K562 (cell line): ENCODE measurements at regions not wholly inside any gene's neighbourhood (a gene's known extent, or its start where the extent isn't known, plus 50 kb on each side); places are given as distances from the start of the nearest gene placed in this dataset.

Experiments used
- ATAC-seq: fragments of 200-7000 bp; cut with Tn5 transposase; 3 replicates; pipeline ENCODE4 v1.9.1; 2020; ENCODE audit warnings: moderate library complexity
- BruUV-seq: library from RNA; stranded (reverse); fragments of 400-500 nt; replicated peaks from 2 replicates; lab custom pipeline; 2021; lab: Mats Ljungman, UMichigan
- CTCF ChIA-PET: fragments of 300-600 bp; formaldehyde crosslinking; extraction: SDS; loops from one replicate; lab custom pipeline; 2021; ENCODE audit warnings: low intra/inter-chr PET ratio; lab: Yijun Ruan, JAX
- POLR2A ChIA-PET: fragments of 300-600, 350-650 bp; sonication (Branson Sonifier 250); formaldehyde crosslinking; extraction: SDS; loops from one replicate; lab custom pipeline; 2021; ENCODE audit warnings: antibody characterized with exemption, inconsistent platforms; lab: Yijun Ruan, JAX
- DNase-seq, 4 experiments: peaks; one replicate each; pipeline versions ENCODE4 v3.0.0 to v3.0.0-alpha.2; 2011 to 2018; ENCODE audit warnings: low spot score in 3 of 4, mixed read lengths in 3 of 4; ENCODE audit errors: extremely low read depth in 1 of 4
- FAIRE-seq: peaks from 2 replicates; lab custom pipeline; 2011; peaks lifted over from hg19 to GRCh38; lab: Jason Lieb, UNC
- H2AFZ ChIP-seq: 2 replicates; pipeline ENCODE4 v1.6.0; 2011; ENCODE audit warnings: low read depth, low read length, control low read depth, inconsistent platforms
- H3K27ac ChIP-seq: fragments of 200-600 bp; 3 replicates; pipeline ENCODE4 v1.8.0; 2011; ENCODE audit warnings: low read depth, mild to moderate bottlenecking, control low read depth, inconsistent platforms, low read length, moderate library complexity, mixed read lengths; ENCODE audit errors: extremely low read depth
- H3K27me3 ChIP-seq, 2 experiments: fragments of 300-600 bp in 1 of 2; 2 replicates in 1 of 2; 3 replicates in 1 of 2; pipeline versions ENCODE4 v1.6.0 to v1.8.0; 2011; ENCODE audit warnings: inconsistent platforms in 2 of 2, low read length in 2 of 2, mild to moderate bottlenecking in 1 of 2, mixed read lengths in 1 of 2, moderate library complexity in 1 of 2; ENCODE audit not compliant: control insufficient read depth in 2 of 2, insufficient read depth in 2 of 2
- H3K36me3 ChIP-seq: fragments of 300-600 bp; 3 replicates; pipeline ENCODE4 v1.8.0; 2011; ENCODE audit warnings: mild to moderate bottlenecking, low read length, inconsistent platforms; ENCODE audit not compliant: control insufficient read depth, insufficient read depth
- H3K4me1 ChIP-seq, 2 experiments: fragments of 200-600 bp in 1 of 2; replicated peaks in 1 of 2; 2 replicates in 1 of 2; 3 replicates in 1 of 2; pipeline versions ENCODE4 v1.5.1 to v1.8.0; 2011; ENCODE audit warnings: inconsistent platforms in 2 of 2, low read length in 2 of 2, mild to moderate bottlenecking in 1 of 2, mixed read lengths in 1 of 2, moderate library complexity in 1 of 2; ENCODE audit not compliant: control insufficient read depth in 2 of 2, insufficient read depth in 2 of 2
- H3K4me2 ChIP-seq: 2 replicates; pipeline ENCODE4 v1.6.1; 2011; ENCODE audit warnings: low read length, control low read depth, inconsistent platforms, mixed read lengths; ENCODE audit not compliant: insufficient read depth
- H3K4me3 ChIP-seq: fragments of 200-600 bp; sonication (generic), shearing (Covaris generic); 2 replicates; pipeline ENCODE4 v1.5.1; 2016; ENCODE audit warnings: control low read depth, inconsistent platforms
- H3K79me2 ChIP-seq: fragments of 200-600 bp; 3 replicates; pipeline ENCODE4 v1.8.0; 2011; ENCODE audit warnings: low read length, inconsistent platforms; ENCODE audit not compliant: control insufficient read depth, insufficient read depth
- H3K9ac ChIP-seq, 2 experiments: 2 replicates each; pipeline versions ENCODE4 v1.6.0 to v1.6.1; 2011; ENCODE audit warnings: low read depth in 2 of 2, low read length in 2 of 2, control low read depth in 1 of 2, inconsistent platforms in 1 of 2, mild to moderate bottlenecking in 1 of 2, mixed read lengths in 1 of 2; ENCODE audit not compliant: insufficient read depth in 1 of 2
- H3K9me1 ChIP-seq: one replicate; pipeline ENCODE4 v1.6.0; 2011; ENCODE audit warnings: inconsistent platforms, mild to moderate bottlenecking, low read length, moderate library complexity; ENCODE audit not compliant: control insufficient read depth, insufficient read depth
- H3K9me3 ChIP-seq: replicated peaks from 2 replicates; pipeline ENCODE4 v1.5.1; 2011; ENCODE audit warnings: low read depth, low read length, inconsistent platforms; ENCODE audit not compliant: control insufficient read depth, insufficient read depth
- H4K20me1 ChIP-seq: replicated peaks from 2 replicates; pipeline ENCODE4 v1.6.1; 2011; ENCODE audit warnings: low read length, inconsistent platforms, mixed read lengths; ENCODE audit not compliant: control insufficient read depth, insufficient read depth
- CBX5 ChIP-seq: IDR thresholded peaks from 2 replicates; pipeline ENCODE4 v1.6.1; 2014; ENCODE audit warnings: low read depth, borderline replicate concordance
- CGGBP1 ChIP-seq: fragments of 250-450 bp; sonication (Bioruptor Pico); IDR thresholded peaks from 2 replicates; pipeline ENCODE4 v1.9.0; 2021; ENCODE audit warnings: mild to moderate bottlenecking
- CHD2 ChIP-seq: IDR thresholded peaks from 2 replicates; pipeline ENCODE4 v1.6.1; 2011; ENCODE audit warnings: low read depth, low read length
- FOXJ2 ChIP-seq: fragments of 200-800 bp; sonication (Bioruptor generic); IDR thresholded peaks from 2 replicates; pipeline ENCODE4 v1.6.1; 2016; ENCODE audit warnings: missing genetic modification characterization, missing compliant biosample characterization
- HDGF ChIP-seq: fragments of 450-650 bp; IDR thresholded peaks from 2 replicates; pipeline ENCODE4 v1.6.1; 2016
- HMG20A ChIP-seq: fragments of 450-650 bp; formaldehyde crosslinking; conservative IDR thresholded peaks from 2 replicates; pipeline ENCODE4 v1.4.0; 2020; ENCODE audit warnings: mild to moderate bottlenecking, mixed read lengths
- HMG20B ChIP-seq: fragments of 250-450 bp; sonication (Bioruptor Pico); IDR thresholded peaks from 2 replicates; pipeline ENCODE4 v1.5.0; 2021; ENCODE audit warnings: mild to moderate bottlenecking
- KDM2B ChIP-seq: fragments of 250-450 bp; sonication (Bioruptor Pico); IDR thresholded peaks from 2 replicates; pipeline ENCODE4 v1.8.0; 2021; ENCODE audit warnings: mild to moderate bottlenecking, moderate library complexity
- KLF10 ChIP-seq: fragments of 250-450 bp; sonication (Bioruptor Pico); IDR thresholded peaks from 2 replicates; pipeline ENCODE4 v1.6.1; 2021; ENCODE audit warnings: matching md5 sums
- PHF8 ChIP-seq: fragments of 200-600 bp; sonication (generic); IDR thresholded peaks from 2 replicates; pipeline ENCODE4 v1.6.1; 2012; ENCODE audit warnings: mixed run types, mild to moderate bottlenecking, inconsistent platforms, low read length, moderate library complexity, borderline replicate concordance
- U2AF2 ChIP-seq: fragments of 200-400 bp; formaldehyde crosslinking; optimal IDR thresholded peaks from 2 replicates; pipeline ENCODE3; 2017; ENCODE audit warnings: low read depth, mild to moderate bottlenecking, low read length
- ZEB2 ChIP-seq: fragments of 450-650 bp; IDR thresholded peaks from 2 replicates; pipeline ENCODE4 v1.6.1; 2016
- ZFP36 ChIP-seq: fragments of 150-350 bp; IDR thresholded peaks from 2 replicates; pipeline ENCODE4 v1.6.1; 2018; ENCODE audit warnings: low read length, low read depth; ENCODE audit not compliant: partially characterized antibody
- ZNF140 ChIP-seq: fragments of 250-450 bp; sonication (Bioruptor Pico); IDR thresholded peaks from 2 replicates; pipeline ENCODE4 v1.8.0; 2021; ENCODE audit warnings: moderate library complexity, mild to moderate bottlenecking, inconsistent platforms
- ZNF174 ChIP-seq: fragments of 250-450 bp; sonication (Bioruptor Pico); IDR thresholded peaks from 2 replicates; pipeline ENCODE4 v1.4.0; 2020; ENCODE audit warnings: mild to moderate bottlenecking
- ZNF24 ChIP-seq: fragments of 450-650 bp; IDR thresholded peaks from 2 replicates; pipeline ENCODE4 v1.6.1; 2016
- ZNF717 ChIP-seq: fragments of 250-450 bp; sonication (Bioruptor Pico); IDR thresholded peaks from 2 replicates; pipeline ENCODE4 v1.5.0; 2021
- WGBS: fragments of 100-300 bp; shearing (Covaris generic); methylation state at CpG from one replicate; pipeline ENCODE4 v1.1.6; 2016; ENCODE audit warnings: low coverage, mixed read lengths; ENCODE audit not compliant: insufficient coverage; ENCODE audit errors: missing lambda C conversion rate; 5-methylcytosine and 5-hydroxymethylcytosine counted together
- in situ Hi-C: fragments of 300-500 bp; cut with MboI; formaldehyde crosslinking; loops from 4 replicates; pipeline ENCODE4 v1.15.0; 2018; ENCODE audit warnings: inconsistent platforms, mixed read lengths
- intact Hi-C: fragments of 100-400 bp; cut with micrococcal nuclease; formaldehyde crosslinking; loops from 2 replicates; pipeline ENCODE4 v1.14.2; 2022

- 0 out of 2 replicates have a peak, but pooled peaks cover 6% of the 10 kb centered on the region for H4K20me1 ChIP-seq
- no peak for TF ChIP-seq CGGBP1 (CRISPR knock-in tag)
- TF ChIP-seq ZEB2, result no peak
- no peak for TF ChIP-seq ZNF717
- TF ChIP-seq HMG20A, result no peak
- TF ChIP-seq CHD2, result no peak
- no peak for TF ChIP-seq HDGF
- no peak for TF ChIP-seq PHF8
- TF ChIP-seq KLF10 (CRISPR knock-in tag), result no peak
- no peak for TF ChIP-seq HMG20B (CRISPR knock-in tag)
- no peak for TF ChIP-seq ZNF174 (CRISPR knock-in tag)
- no peak for TF ChIP-seq ZNF140 (CRISPR knock-in tag)
- TF ChIP-seq KDM2B (CRISPR knock-in tag), result no peak
- no peak for TF ChIP-seq CBX5
- TF ChIP-seq FOXJ2 (tag), result no peak
- TF ChIP-seq ZNF24, result no peak
- TF ChIP-seq ZFP36, result no peak
- TF ChIP-seq U2AF2, result no peak
- TF ChIP-seq, all 486 proteins: peak for 0
- ChIA-PET CTCF (no interaction called here), POLR2A (no interaction called here)
- no peak overlapping the region for H2AFZ ChIP-seq
- FAIRE-seq (no peak), ATAC-seq (no peak), DNase-seq (no peak)
- no peak overlapping the region for H3K27ac ChIP-seq
- H3K4me1 ChIP-seq, result no peaks in the 10 kb centered on the region
- no peaks in the 10 kb centered on the region for H3K79me2 ChIP-seq
- no peak overlapping the region for H3K4me2 ChIP-seq
- H3K36me3 ChIP-seq, result no peaks in the 10 kb centered on the region
- BruUV-seq, result no TSS peak
- intact Hi-C loops, result no loop called here
- peaks cover 16 to 51% of the 10 kb centered on the region in 2 experiments; a peak in 4 of 5 replicates for H3K27me3 ChIP-seq
- H3K9ac ChIP-seq, result no peak overlapping the region
- 2% methylated on average over 5 of the region's 5 CpGs for WGBS
- H3K9me1 ChIP-seq, result no peaks in the 10 kb centered on the region
- H3K9me3 ChIP-seq, result no peaks in the 10 kb centered on the region
- in situ Hi-C loops, result no loop called here
- no peak overlapping the region for H3K4me3 ChIP-seq
These were observed 324.7 kb upstream of the ZMIZ1 start for GRCh38 chr10:78744056-78744455.
